Upper lobe of right lung (tissue), 1 donor: ENCODE measurements at regions not wholly inside any gene's neighbourhood (a gene's known extent, or its start where the extent isn't known, plus 50 kb on each side); places are given as distances from the start of the nearest gene placed in this dataset.

Source experiments
- ATAC-seq: fragments of 200-7000 bp; cut with Tn5 transposase; one replicate; pipeline ENCODE4 v1.9.1; 2020; ENCODE audit warnings: mild to moderate bottlenecking, moderate library complexity
- DNase-seq: peaks from one replicate; pipeline ENCODE4 v3.0.0-alpha.2; 2020
- H3K27ac ChIP-seq: fragments of 200-600 bp; one replicate; pipeline ENCODE4 v1.8.0; 2022
- H3K27me3 ChIP-seq: fragments of 200-600 bp; one replicate; pipeline ENCODE4 v1.8.0; 2022; ENCODE audit warnings: mild to moderate bottlenecking
- H3K36me3 ChIP-seq: fragments of 200-600 bp; one replicate; pipeline ENCODE4 v1.8.0; 2022
- H3K4me1 ChIP-seq: fragments of 200-600 bp; one replicate; pipeline ENCODE4 v1.8.0; 2022
- H3K4me3 ChIP-seq: fragments of 200-600 bp; one replicate; pipeline ENCODE4 v1.8.0; 2022; ENCODE audit warnings: mild to moderate bottlenecking
- H3K9me3 ChIP-seq: fragments of 200-600 bp; one replicate; pipeline ENCODE4 v1.8.0; 2022
- intact Hi-C: fragments of 100-400 bp; cut with DNase I; formaldehyde crosslinking; loops from one replicate; pipeline ENCODE4 v1.11.0; 2022
- TF ChIP-seq, protein P1 (sequence below): fragments of 200-600 bp; IDR thresholded peaks from one replicate; pipeline ENCODE4 v1.8.0; 2022; ENCODE audit warnings: antibody characterized with exemption
- donor health status: DM: no; HTN: yes; CAD: no; lungs with severe emphysema.

DNA sequence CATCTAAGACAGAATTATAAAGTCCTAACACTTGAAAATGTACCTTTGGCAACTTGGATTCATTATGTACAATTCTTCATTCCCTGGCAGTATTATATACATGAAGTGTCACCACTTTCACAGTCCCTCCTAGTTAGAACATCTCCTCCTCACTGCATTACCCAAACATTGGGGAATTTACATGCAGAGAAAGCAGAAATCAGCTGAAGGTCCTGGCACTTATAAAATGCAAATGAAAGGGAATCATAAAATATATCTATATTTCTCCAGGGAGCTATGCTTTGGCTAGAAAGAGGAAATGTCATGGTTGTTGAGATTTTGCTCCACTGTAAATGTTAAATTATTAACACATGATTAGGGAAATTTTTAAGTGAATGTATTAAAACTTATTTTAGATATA lies 835.6 kb upstream of the SLIT2 start:
- TF ChIP-seq, protein P1, sequence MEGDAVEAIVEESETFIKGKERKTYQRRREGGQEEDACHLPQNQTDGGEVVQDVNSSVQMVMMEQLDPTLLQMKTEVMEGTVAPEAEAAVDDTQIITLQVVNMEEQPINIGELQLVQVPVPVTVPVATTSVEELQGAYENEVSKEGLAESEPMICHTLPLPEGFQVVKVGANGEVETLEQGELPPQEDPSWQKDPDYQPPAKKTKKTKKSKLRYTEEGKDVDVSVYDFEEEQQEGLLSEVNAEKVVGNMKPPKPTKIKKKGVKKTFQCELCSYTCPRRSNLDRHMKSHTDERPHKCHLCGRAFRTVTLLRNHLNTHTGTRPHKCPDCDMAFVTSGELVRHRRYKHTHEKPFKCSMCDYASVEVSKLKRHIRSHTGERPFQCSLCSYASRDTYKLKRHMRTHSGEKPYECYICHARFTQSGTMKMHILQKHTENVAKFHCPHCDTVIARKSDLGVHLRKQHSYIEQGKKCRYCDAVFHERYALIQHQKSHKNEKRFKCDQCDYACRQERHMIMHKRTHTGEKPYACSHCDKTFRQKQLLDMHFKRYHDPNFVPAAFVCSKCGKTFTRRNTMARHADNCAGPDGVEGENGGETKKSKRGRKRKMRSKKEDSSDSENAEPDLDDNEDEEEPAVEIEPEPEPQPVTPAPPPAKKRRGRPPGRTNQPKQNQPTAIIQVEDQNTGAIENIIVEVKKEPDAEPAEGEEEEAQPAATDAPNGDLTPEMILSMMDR = no peak
- no peak for ATAC-seq

DNA sequence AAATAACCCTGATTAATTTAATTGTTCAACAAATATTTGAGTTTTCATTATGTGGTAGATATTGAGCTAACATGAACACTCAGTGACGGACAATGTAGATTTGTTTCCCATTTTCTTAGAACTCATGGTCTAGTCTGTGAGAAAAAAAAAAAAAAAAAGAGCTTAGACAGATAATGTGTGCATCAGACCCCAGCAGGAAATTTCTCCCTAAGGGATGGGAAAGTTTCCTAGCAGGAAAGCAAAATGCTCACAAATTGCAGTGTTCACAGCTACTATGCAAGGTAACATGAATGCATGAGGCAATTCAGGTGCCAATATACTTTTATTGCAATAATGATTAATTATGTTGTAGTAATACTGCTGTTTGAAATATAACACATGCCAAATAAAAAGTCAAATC lies 843.2 kb upstream of the SLIT2 start:
- intact Hi-C loops = no loop called here
- Histone ChIP-seq H3K9me3 (no peaks in the 10 kb centered on the region), H3K4me1 (no peaks in the 10 kb centered on the region), H3K27me3 (no peaks in the 10 kb centered on the region), H3K4me3 (no peak overlapping the region), H3K36me3 (no peaks in the 10 kb centered on the region), H3K27ac (no peak overlapping the region)
- DNase-seq = no peak
- no peak for ATAC-seq
- TF ChIP-seq, protein P1 = no peak

More for the DNA sequence above, 835.6 kb upstream of the SLIT2 start:
- no peaks in the 10 kb centered on the region for H3K9me3 ChIP-seq
- no peaks in the 10 kb centered on the region for H3K36me3 ChIP-seq
- H3K4me1 ChIP-seq = no peaks in the 10 kb centered on the region
- H3K4me3 ChIP-seq = no peak overlapping the region
- intact Hi-C loops = no loop called here
- no peak for DNase-seq
- no peak overlapping the region for H3K27ac ChIP-seq
- no peaks in the 10 kb centered on the region for H3K27me3 ChIP-seq

DNA sequence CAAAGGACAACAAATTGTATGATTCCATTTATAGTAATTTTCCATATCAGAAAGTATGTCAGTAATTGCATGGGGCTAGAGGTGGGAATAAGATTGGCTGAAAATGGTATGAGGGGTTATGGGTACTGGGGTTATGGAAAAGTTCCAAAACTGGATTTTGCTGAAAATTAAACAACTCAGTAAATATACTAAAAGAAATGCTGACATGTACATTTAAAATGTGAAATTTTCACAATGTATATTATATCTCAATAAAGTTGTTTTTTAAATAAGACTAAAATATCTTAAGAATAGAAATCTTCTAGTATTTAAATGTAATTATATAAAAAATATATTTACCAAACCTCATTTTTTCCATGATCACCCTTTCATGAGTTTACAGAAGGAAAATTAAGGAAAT lies 844.9 kb upstream of the SLIT2 start:
- DNase-seq (no peak), ATAC-seq (no peak)
- no peak overlapping the region for H3K27ac ChIP-seq
- H3K36me3 ChIP-seq = no peaks in the 10 kb centered on the region
- no peaks in the 10 kb centered on the region for H3K9me3 ChIP-seq
- intact Hi-C loops = no loop called here
- H3K27me3 ChIP-seq = no peaks in the 10 kb centered on the region
- TF ChIP-seq, protein P1 = no peak
- H3K4me3 ChIP-seq = no peak overlapping the region
- H3K4me1 ChIP-seq = no peaks in the 10 kb centered on the region

DNA sequence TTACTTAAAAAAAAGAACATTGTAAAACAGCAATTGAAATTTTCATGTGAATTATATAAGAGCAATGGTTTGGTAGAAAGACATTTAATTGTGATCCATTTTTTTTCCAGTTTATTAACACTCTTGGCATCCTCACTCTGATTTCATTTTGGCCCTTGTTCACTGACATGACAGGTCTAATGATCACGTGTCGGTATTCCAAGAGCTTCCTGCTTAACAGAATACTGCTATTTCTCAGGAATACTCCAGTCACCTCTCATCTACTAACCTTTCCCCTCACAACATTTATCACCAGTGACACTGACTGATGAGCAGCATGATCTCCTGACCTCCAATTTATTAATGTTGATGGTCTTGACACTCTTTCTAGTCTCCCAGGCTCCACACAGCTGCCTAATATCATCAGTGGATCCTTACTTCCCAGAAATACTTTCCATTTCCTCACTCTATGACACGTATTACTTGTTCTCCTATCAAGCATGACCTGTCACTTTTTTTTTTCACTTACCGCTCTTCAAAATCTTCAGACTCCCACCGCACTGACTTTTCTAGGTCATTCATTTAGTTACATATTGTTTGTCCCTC lies 847.8 kb upstream of the SLIT2 start:
- H3K27ac ChIP-seq = no peak overlapping the region
- intact Hi-C loops = no loop called here
- no peak for ATAC-seq
- no peak for DNase-seq
- no peaks in the 10 kb centered on the region for H3K36me3 ChIP-seq
- no peaks in the 10 kb centered on the region for H3K27me3 ChIP-seq
- H3K4me1 ChIP-seq = no peaks in the 10 kb centered on the region
- H3K4me3 ChIP-seq = no peak overlapping the region
- TF ChIP-seq, protein P1 = no peak
- no peaks in the 10 kb centered on the region for H3K9me3 ChIP-seq

DNA sequence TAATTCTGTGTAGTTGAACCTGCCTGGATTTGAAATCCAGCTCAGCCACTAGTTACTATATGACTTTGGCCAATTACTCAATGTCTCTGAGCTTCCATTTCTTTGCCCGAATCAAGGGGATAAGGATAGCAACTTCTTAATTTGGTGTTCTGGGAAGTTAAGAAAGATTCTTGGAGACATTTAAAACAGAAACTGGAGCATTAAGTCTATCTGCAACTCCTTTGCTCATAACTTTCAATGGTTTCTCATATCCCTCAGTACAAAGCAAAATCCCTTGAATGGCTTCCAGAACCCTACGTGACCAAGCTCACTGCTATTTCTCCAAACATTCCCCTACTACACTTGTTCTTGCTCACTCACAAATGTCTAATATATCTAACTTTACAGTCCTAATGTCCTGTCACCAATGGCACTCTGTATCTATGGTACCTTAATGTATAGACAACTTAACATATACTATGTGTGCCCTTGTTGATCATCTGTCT lies 849.1 kb upstream of the SLIT2 start:
- Histone ChIP-seq H3K27ac (no peak overlapping the region), H3K36me3 (no peaks in the 10 kb centered on the region), H3K27me3 (no peaks in the 10 kb centered on the region), H3K9me3 (no peaks in the 10 kb centered on the region), H3K4me1 (no peaks in the 10 kb centered on the region), H3K4me3 (no peak overlapping the region)
- no peak for DNase-seq
- intact Hi-C loops = no loop called here
- ATAC-seq = no peak
- TF ChIP-seq, protein P1 = no peak
